Panc1 (cell line): ENCODE measurements at regions not wholly inside any gene's neighbourhood (a gene's known extent, or its start where the extent isn't known, plus 50 kb on each side); places are given as distances from the start of the nearest gene placed in this dataset.

ENCODE experiments used
- ATAC-seq: fragments of 200-7000 bp; cut with Tn5 transposase; 2 replicates; pipeline ENCODE4 v1.9.1; 2020; ENCODE audit warnings: mild to moderate bottlenecking, moderate library complexity
- BruUV-seq: library from RNA; stranded (reverse); fragments of 400-500 nt; replicated peaks from 2 replicates; lab custom pipeline; 2021; lab: Mats Ljungman, UMichigan
- CTCF ChIA-PET: fragments of 300-600 bp; sonication (Branson Sonifier 250); formaldehyde crosslinking; loops from one replicate; lab custom pipeline; 2022; ENCODE audit warnings: antibody characterized with exemption; lab: Charles Lee
- POLR2A ChIA-PET: fragments of 300-600 bp; sonication (Branson Sonifier 250); formaldehyde crosslinking; loops from one replicate; lab custom pipeline; 2022; ENCODE audit warnings: antibody characterized with exemption; lab: Charles Lee
- DNase-seq: peaks from one replicate; pipeline ENCODE4 v3.0.0-alpha.2; 2010; ENCODE audit warnings: low read depth, low spot score
- H3K27ac ChIP-seq: 2 replicates; pipeline ENCODE4 v1.5.1; 2011; ENCODE audit warnings: mild to moderate bottlenecking, low read length, inconsistent platforms
- H3K27me3 ChIP-seq: fragments of 200-500 bp; sonication (Bioruptor generic); 2 replicates; pipeline ENCODE4 v1.6.0; 2014; ENCODE audit warnings: low read length, inconsistent platforms; ENCODE audit not compliant: control insufficient read depth, insufficient read depth
- H3K36me3 ChIP-seq: fragments of 200-500 bp; sonication (Bioruptor generic); 2 replicates; pipeline ENCODE4 v1.5.1; 2014; ENCODE audit warnings: inconsistent platforms, mild to moderate bottlenecking, low read length, moderate library complexity; ENCODE audit not compliant: control insufficient read depth, insufficient read depth
- H3K4me1 ChIP-seq: 2 replicates; pipeline ENCODE4 v1.5.1; 2011; ENCODE audit warnings: inconsistent platforms, mild to moderate bottlenecking, low read length, moderate library complexity; ENCODE audit not compliant: control insufficient read depth, insufficient read depth
- H3K4me3 ChIP-seq, 2 experiments: 2 replicates each; pipeline ENCODE4 v1.5.1; 2011 to 2012; ENCODE audit warnings: low read depth in 2 of 2, low read length in 2 of 2, mild to moderate bottlenecking in 2 of 2, inconsistent platforms in 1 of 2, moderate library complexity in 1 of 2
- H3K9me3 ChIP-seq: fragments of 200-500 bp; sonication (Bioruptor generic); 2 replicates; pipeline ENCODE4 v1.5.1; 2014; ENCODE audit warnings: low read depth, mild to moderate bottlenecking, inconsistent platforms, low read length, moderate library complexity; ENCODE audit not compliant: control insufficient read depth, insufficient read depth
- CTCF ChIP-seq: fragments of 450-650 bp; IDR thresholded peaks from 2 replicates; pipeline ENCODE4 v1.5.1; 2017; ENCODE audit warnings: mild to moderate bottlenecking
- POLR2AphosphoS5 ChIP-seq: IDR thresholded peaks from 2 replicates; pipeline ENCODE4 v1.6.1; 2012; ENCODE audit warnings: mild to moderate bottlenecking, low read depth, low read length, moderate library complexity
- REST ChIP-seq, 2 experiments: IDR thresholded peaks; 2 replicates each; pipeline ENCODE4 v1.6.1; 2011 to 2012; ENCODE audit warnings: low read depth in 2 of 2, control low read depth in 1 of 2, low read length in 1 of 2, mild to moderate bottlenecking in 1 of 2, moderate library complexity in 1 of 2; ENCODE audit not compliant: insufficient read depth in 1 of 2
- SIN3A ChIP-seq: IDR thresholded peaks from 2 replicates; pipeline ENCODE4 v1.6.1; 2012; ENCODE audit warnings: low read depth, mild to moderate bottlenecking, low read length, moderate library complexity, borderline replicate concordance; ENCODE audit not compliant: insufficient read depth
- TCF7L2 ChIP-seq: IDR thresholded peaks from 2 replicates; pipeline ENCODE4 v1.6.1; 2011; ENCODE audit warnings: mild to moderate bottlenecking, low read depth, low read length, inconsistent platforms
- in situ Hi-C: cut with HindIII; loops from 2 replicates; pipeline ENCODE4 v1.10.0; 2016; ENCODE audit warnings: low sequenced_read_pairs, low pct_unique_long_range_greater_than_20kb
- intact Hi-C: fragments of 100-400 bp; cut with micrococcal nuclease; formaldehyde crosslinking; loops from one replicate; pipeline ENCODE4 v1.10.0; 2022; ENCODE audit not compliant: unreplicated experiment

- POLR2A ChIA-PET: no interaction called here
Observed at GRCh38 chr15:94991718-94992117, 760.4 kb downstream of the MCTP2 start.

GRCh38 chr15:95009635-95010034 is 778.3 kb downstream of the MCTP2 start:
- POLR2A ChIA-PET: no interaction called here
- no peak for DNase-seq

More at GRCh38 chr15:94991718-94992117, 760.4 kb downstream of the MCTP2 start:
- no peak for ATAC-seq
- Histone ChIP-seq H3K9me3 (peaks cover 14% of the 10 kb centered on the region; the same call in 1 of the 2 replicates), H3K36me3 (no peaks in the 10 kb centered on the region), H3K4me3 (no peak overlapping the region), H3K27me3 (no peaks in the 10 kb centered on the region), H3K4me1 (no peaks in the 10 kb centered on the region), H3K27ac (no peak overlapping the region)
- intact Hi-C loops (no loop called here), in situ Hi-C loops (no loop called here)
- no peak for DNase-seq
- TF ChIP-seq REST (IDR thresholded peaks at IDR 0.05; ENCODE audit: insufficient read depth in 1 of 2, low read depth in 2 of 2, low read length in 1 of 2): no peak
- TF ChIP-seq TCF7L2: no peak
- TF ChIP-seq POLR2AphosphoS5: no peak
- TF ChIP-seq SIN3A: no peak
- BruUV-seq: no TSS peak
- CTCF ChIA-PET: no interaction called here

More at GRCh38 chr15:95009635-95010034, 778.3 kb downstream of the MCTP2 start:
- BruUV-seq: no TSS peak
- Histone ChIP-seq H3K27ac (no peak overlapping the region), H3K9me3 (no peaks in the 10 kb centered on the region; the same call in 1 of the 2 replicates), H3K4me3 (no peak overlapping the region), H3K4me1 (no peaks in the 10 kb centered on the region), H3K36me3 (no peaks in the 10 kb centered on the region), H3K27me3 (no peaks in the 10 kb centered on the region)
- CTCF ChIA-PET: no interaction called here
- intact Hi-C loops: no loop called here
- no peak for ATAC-seq
- no peak for TF ChIP-seq SIN3A
- no peak for TF ChIP-seq CTCF
- no peak for TF ChIP-seq TCF7L2
- TF ChIP-seq POLR2AphosphoS5: no peak
- no peak for TF ChIP-seq REST (IDR thresholded peaks at IDR 0.05; ENCODE audit: insufficient read depth in 1 of 2, low read depth in 2 of 2, low read length in 1 of 2)
- in situ Hi-C loops: no loop called here
